CD4-positive, alpha-beta T cell (primary cell): ENCODE measurements at regions not wholly inside any gene's neighbourhood (a gene's known extent, or its start where the extent isn't known, plus 50 kb on each side); places are given as distances from the start of the nearest gene placed in this dataset.

Source experiments
- ATAC-seq: fragments of 200-7000 bp; cut with Tn5 transposase; one replicate; pipeline ENCODE4 v1.10.0; 2022; ENCODE audit warnings: mild to moderate bottlenecking; ENCODE audit not compliant: poor library complexity
- CTCF ChIA-PET: fragments of 350-600 bp; sonication (Branson Sonifier 250); formaldehyde crosslinking; loops from one replicate; lab custom pipeline; 2021; ENCODE audit warnings: antibody characterized with exemption, inconsistent platforms; lab: Charles Lee
- POLR2A ChIA-PET: fragments of 350-600 bp; sonication (Branson Sonifier 250); formaldehyde crosslinking; loops from one replicate; lab custom pipeline; 2021; ENCODE audit warnings: antibody characterized with exemption, inconsistent platforms; lab: Charles Lee
- DNase-seq, 14 experiments: peaks; one replicate each; pipeline ENCODE4 v3.0.0-alpha.2; 2013 to 2020; ENCODE audit warnings: mixed read lengths in 2 of 14
- H3K27ac ChIP-seq, 2 donors: one replicate each; pipeline versions ENCODE4 v1.5.1 to v1.7.0; 2013; ENCODE audit warnings: low read length in 2 of 2, low read depth in 1 of 2, mild to moderate bottlenecking in 1 of 2
- H3K27me3 ChIP-seq, 2 experiments: 1 replicate in 1 of 2; 2 replicates in 1 of 2; pipeline versions ENCODE4 v1.6.1 to v1.7.0; 2013; ENCODE audit warnings: low read length in 2 of 2, control low read depth in 1 of 2, mild to moderate bottlenecking in 1 of 2, moderate library complexity in 1 of 2; ENCODE audit not compliant: insufficient read depth in 2 of 2, control insufficient read depth in 1 of 2
- H3K36me3 ChIP-seq: one replicate; pipeline ENCODE4 v1.6.1; 2013; ENCODE audit warnings: low read length, control low read depth; ENCODE audit not compliant: insufficient read depth
- H3K4me1 ChIP-seq: one replicate; pipeline ENCODE4 v1.6.1; 2013; ENCODE audit warnings: low read length, control low read depth; ENCODE audit not compliant: insufficient read depth
- H3K4me3 ChIP-seq: one replicate; pipeline ENCODE4 v1.5.1; 2013; ENCODE audit warnings: mild to moderate bottlenecking, low read length, moderate library complexity
- H3K9me3 ChIP-seq, 2 experiments: 1 replicate in 1 of 2; 2 replicates in 1 of 2; pipeline versions ENCODE4 v1.6.1 to v1.7.0; 2013; ENCODE audit warnings: low read length in 2 of 2, mild to moderate bottlenecking in 2 of 2, control low read depth in 1 of 2, moderate library complexity in 1 of 2; ENCODE audit not compliant: control insufficient read depth in 1 of 2, insufficient read depth in 1 of 2
- H3K27ac Mint-ChIP-seq: one replicate; pipeline ENCODE4 v1.8.0; 2020; ENCODE audit warnings: mixed read lengths
- H3K27me3 Mint-ChIP-seq: one replicate; pipeline ENCODE4 v1.8.0; 2021; ENCODE audit warnings: mixed read lengths
- H3K36me3 Mint-ChIP-seq: one replicate; pipeline ENCODE4 v1.8.0; 2021; ENCODE audit warnings: low read depth, mixed read lengths
- H3K4me1 Mint-ChIP-seq: one replicate; pipeline ENCODE4 v1.8.0; 2021; ENCODE audit warnings: low read depth, mixed read lengths
- H3K4me3 Mint-ChIP-seq: one replicate; pipeline ENCODE4 v1.8.0; 2020; ENCODE audit warnings: mild to moderate bottlenecking, mixed read lengths
- H3K9me3 Mint-ChIP-seq: one replicate; pipeline ENCODE4 v1.8.0; 2020; ENCODE audit warnings: mixed read lengths
- CTCF ChIP-seq: fragments of 200-600 bp; IDR thresholded peaks from one replicate; pipeline ENCODE4 v1.8.0; 2022; ENCODE audit warnings: antibody characterized with exemption, mild to moderate bottlenecking
- intact Hi-C, 2 experiments: fragments of 100-400 bp; cut with DNase I in 1 of 2; cut with micrococcal nuclease in 1 of 2; formaldehyde crosslinking; loops; one replicate each; pipeline versions ENCODE4 v1.15.1 to v1.9.0; 2023 to 2025; cut with DNase I, micrococcal nuclease

GRCh38 chr5:101430551-101430950 lies 527.5 kb upstream of the ST8SIA4 start:
- no peak for TF ChIP-seq CTCF
- Histone ChIP-seq H3K4me3 (no peak overlapping the region), H3K36me3 (no peaks in the 10 kb centered on the region), H3K9me3 (peaks cover 0 to 3% of the 10 kb centered on the region in 2 experiments), H3K27ac (no peak overlapping the region), H3K27me3 (no peaks in the 10 kb centered on the region), H3K4me1 (no peaks in the 10 kb centered on the region)
- ATAC-seq (no peak), DNase-seq (no peak)
- intact Hi-C loops = no loop called here
- Mint-ChIP-seq H3K9me3 (no peaks in the 10 kb centered on the region), H3K27ac (no peak overlapping the region), H3K27me3 (no peaks in the 10 kb centered on the region), H3K36me3 (no peaks in the 10 kb centered on the region), H3K4me3 (no peak overlapping the region), H3K4me1 (no peaks in the 10 kb centered on the region)
- ChIA-PET CTCF (no interaction called here), POLR2A (no interaction called here)

- Histone ChIP-seq H3K27ac (no peak overlapping the region), H3K4me1 (no peaks in the 10 kb centered on the region), H3K36me3 (no peaks in the 10 kb centered on the region), H3K4me3 (no peak overlapping the region), H3K9me3 (peaks cover 0 to 3% of the 10 kb centered on the region in 2 experiments), H3K27me3 (no peaks in the 10 kb centered on the region)
- no peak overlapping the region for H3K4me3 Mint-ChIP-seq
- TF ChIP-seq CTCF = no peak
- intact Hi-C loops = no loop called here
- ATAC-seq (no peak), DNase-seq (no peak)
- ChIA-PET POLR2A (no interaction called here), CTCF (no interaction called here)
- no peaks in the 10 kb centered on the region for H3K27me3 Mint-ChIP-seq
- no peaks in the 10 kb centered on the region for H3K4me1 Mint-ChIP-seq
- H3K9me3 Mint-ChIP-seq = no peaks in the 10 kb centered on the region
- no peak overlapping the region for H3K27ac Mint-ChIP-seq
- no peaks in the 10 kb centered on the region for H3K36me3 Mint-ChIP-seq
These were observed 526.2 kb upstream of the ST8SIA4 start for GRCh38 chr5:101429241-101429640.

GRCh38 chr5:101425339-101425859 lies 522.3 kb upstream of the ST8SIA4 start:
- Histone ChIP-seq H3K36me3 (no peaks in the 10 kb centered on the region), H3K9me3 (no peaks in the 10 kb centered on the region), H3K4me1 (no peaks in the 10 kb centered on the region), H3K4me3 (no peak overlapping the region), H3K27ac (no peak overlapping the region), H3K27me3 (no peaks in the 10 kb centered on the region)
- Mint-ChIP-seq H3K27me3 (no peaks in the 10 kb centered on the region), H3K4me1 (no peaks in the 10 kb centered on the region), H3K36me3 (no peaks in the 10 kb centered on the region), H3K4me3 (no peak overlapping the region), H3K27ac (no peak overlapping the region), H3K9me3 (no peaks in the 10 kb centered on the region)
- POLR2A ChIA-PET = no interaction called here
- ATAC-seq (no peak), DNase-seq (no peak)
- intact Hi-C loops = no loop called here
- no peak for TF ChIP-seq CTCF
- CTCF ChIA-PET = no interaction called here
